ENCODE measurements at regions not wholly inside any gene's neighbourhood (a gene's known extent, or its start where the extent isn't known, plus 50 kb on each side); places are given as distances from the start of the nearest gene placed in this dataset.

- no peak overlapping the region for H3K27ac Mint-ChIP-seq
- no peaks in the 10 kb centered on the region for H3K4me1 Mint-ChIP-seq
- no peaks in the 10 kb centered on the region for H3K27me3 Mint-ChIP-seq (ENCODE audit: low read depth)
- ATAC-seq (no peak), DNase-seq (ENCODE audit: low spot score) (no peak)
- CTCF ChIA-PET, result interaction anchor here (0.6 to 1.1 kb wide), 3 partner anchors 131 to 649 kb away, joined by 3 to 5 read pairs (median 4); no protein-coding TSS in a partner anchor
- TF ChIP-seq CREM (CRISPR knock-in tag; IDR thresholded peaks at IDR 0.05), result no peak
- TF ChIP-seq CTCF (IDR thresholded peaks at IDR 0.05), result no peak
- no peak for TF ChIP-seq ZNF232 (CRISPR knock-in tag; IDR thresholded peaks at IDR 0.05)
- TF ChIP-seq TP53 (CRISPR knock-in tag; IDR thresholded peaks at IDR 0.05), result no peak
- TF ChIP-seq AFF4 (CRISPR knock-in tag; IDR thresholded peaks at IDR 0.05; ENCODE audit: borderline replicate concordance), result no peak
- TF ChIP-seq PRRX2 (CRISPR knock-in tag; IDR thresholded peaks at IDR 0.05), result no peak
- TF ChIP-seq CBFB (CRISPR knock-in tag; IDR thresholded peaks at IDR 0.05; ENCODE audit: low read depth), result no peak
- TF ChIP-seq E2F4 (CRISPR knock-in tag; IDR thresholded peaks at IDR 0.05; ENCODE audit: borderline replicate concordance, low read depth), result no peak
- H3K4me3 Mint-ChIP-seq, result no peak overlapping the region
- POLR2A ChIA-PET, result interaction anchor here (0.6 kb wide), 1 partner anchor 1115 kb away, joined by 4 read pairs; no protein-coding TSS in a partner anchor
- no peaks in the 10 kb centered on the region for H3K36me3 Mint-ChIP-seq
- no peaks in the 10 kb centered on the region for H3K9me3 Mint-ChIP-seq
These were observed 143.7 kb upstream of the GNAO1 start for GRCh38 chr16:56047307-56048234.

- peaks cover 23% of the 10 kb centered on the region for H3K9me3 Mint-ChIP-seq
- H3K27ac Mint-ChIP-seq, result no peak overlapping the region
- POLR2A ChIA-PET, result no interaction called here
- ATAC-seq (no peak), DNase-seq (ENCODE audit: low spot score) (no peak)
- CTCF ChIA-PET, result no interaction called here
- no peaks in the 10 kb centered on the region for H3K27me3 Mint-ChIP-seq (ENCODE audit: low read depth)
- TF ChIP-seq, protein P1, sequence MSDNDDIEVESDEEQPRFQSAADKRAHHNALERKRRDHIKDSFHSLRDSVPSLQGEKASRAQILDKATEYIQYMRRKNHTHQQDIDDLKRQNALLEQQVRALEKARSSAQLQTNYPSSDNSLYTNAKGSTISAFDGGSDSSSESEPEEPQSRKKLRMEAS (CRISPR knock-in tag; IDR thresholded peaks at IDR 0.05), result no peak
- TF ChIP-seq, protein P2, sequence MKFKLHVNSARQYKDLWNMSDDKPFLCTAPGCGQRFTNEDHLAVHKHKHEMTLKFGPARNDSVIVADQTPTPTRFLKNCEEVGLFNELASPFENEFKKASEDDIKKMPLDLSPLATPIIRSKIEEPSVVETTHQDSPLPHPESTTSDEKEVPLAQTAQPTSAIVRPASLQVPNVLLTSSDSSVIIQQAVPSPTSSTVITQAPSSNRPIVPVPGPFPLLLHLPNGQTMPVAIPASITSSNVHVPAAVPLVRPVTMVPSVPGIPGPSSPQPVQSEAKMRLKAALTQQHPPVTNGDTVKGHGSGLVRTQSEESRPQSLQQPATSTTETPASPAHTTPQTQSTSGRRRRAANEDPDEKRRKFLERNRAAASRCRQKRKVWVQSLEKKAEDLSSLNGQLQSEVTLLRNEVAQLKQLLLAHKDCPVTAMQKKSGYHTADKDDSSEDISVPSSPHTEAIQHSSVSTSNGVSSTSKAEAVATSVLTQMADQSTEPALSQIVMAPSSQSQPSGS (CRISPR knock-in tag; IDR thresholded peaks at IDR 0.05; ENCODE audit: borderline replicate concordance, low read depth), result no peak
- no peak for TF ChIP-seq ZNF416 (CRISPR knock-in tag; IDR thresholded peaks at IDR 0.05)
- no peak for TF ChIP-seq FOXK1 (CRISPR knock-in tag; IDR thresholded peaks at IDR 0.05)
- TF ChIP-seq, protein P3, sequence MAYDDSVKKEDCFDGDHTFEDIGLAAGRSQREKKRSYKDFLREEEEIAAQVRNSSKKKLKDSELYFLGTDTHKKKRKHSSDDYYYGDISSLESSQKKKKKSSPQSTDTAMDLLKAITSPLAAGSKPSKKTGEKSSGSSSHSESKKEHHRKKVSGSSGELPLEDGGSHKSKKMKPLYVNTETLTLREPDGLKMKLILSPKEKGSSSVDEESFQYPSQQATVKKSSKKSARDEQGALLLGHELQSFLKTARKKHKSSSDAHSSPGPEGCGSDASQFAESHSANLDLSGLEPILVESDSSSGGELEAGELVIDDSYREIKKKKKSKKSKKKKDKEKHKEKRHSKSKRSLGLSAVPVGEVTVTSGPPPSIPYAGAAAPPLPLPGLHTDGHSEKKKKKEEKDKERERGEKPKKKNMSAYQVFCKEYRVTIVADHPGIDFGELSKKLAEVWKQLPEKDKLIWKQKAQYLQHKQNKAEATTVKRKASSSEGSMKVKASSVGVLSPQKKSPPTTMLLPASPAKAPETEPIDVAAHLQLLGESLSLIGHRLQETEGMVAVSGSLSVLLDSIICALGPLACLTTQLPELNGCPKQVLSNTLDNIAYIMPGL (CRISPR knock-in tag; IDR thresholded peaks at IDR 0.05), result no peak
- no peak for TF ChIP-seq SMAD3 (CRISPR knock-in tag; IDR thresholded peaks at IDR 0.05; ENCODE audit: borderline replicate concordance)
- H3K4me3 Mint-ChIP-seq, result no peak overlapping the region
- peaks cover 8% of the 10 kb centered on the region for H3K36me3 Mint-ChIP-seq
- H3K4me1 Mint-ChIP-seq, result no peaks in the 10 kb centered on the region
These were observed 148.9 kb upstream of the GNAO1 start for GRCh38 chr16:56042416-56042815.
